ENCODE measurements at regions not wholly inside any gene's neighbourhood (a gene's known extent, or its start where the extent isn't known, plus 50 kb on each side); places are given as distances from the start of the nearest gene placed in this dataset.

DNA sequence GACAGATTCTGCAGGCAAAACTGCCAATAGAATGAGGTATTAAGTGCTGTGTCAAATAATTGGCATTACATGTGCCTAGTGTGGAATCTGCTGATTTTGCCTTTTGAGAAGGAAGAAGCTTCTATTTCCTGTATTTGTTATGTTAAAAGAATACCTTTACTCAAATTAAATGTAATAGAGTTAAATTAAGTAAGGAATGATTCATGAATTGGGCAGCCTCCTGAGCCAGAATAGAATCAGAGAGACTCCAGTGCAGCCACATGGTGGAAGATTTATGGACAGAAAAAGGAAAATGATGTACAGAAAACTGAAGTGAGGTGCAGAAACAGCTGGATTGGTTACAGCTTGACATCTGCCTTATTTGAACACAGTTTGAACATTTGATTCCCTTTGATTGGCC lies 464.4 kb upstream of the SEMA6A start:
- TF ChIP-seq, protein P1, sequence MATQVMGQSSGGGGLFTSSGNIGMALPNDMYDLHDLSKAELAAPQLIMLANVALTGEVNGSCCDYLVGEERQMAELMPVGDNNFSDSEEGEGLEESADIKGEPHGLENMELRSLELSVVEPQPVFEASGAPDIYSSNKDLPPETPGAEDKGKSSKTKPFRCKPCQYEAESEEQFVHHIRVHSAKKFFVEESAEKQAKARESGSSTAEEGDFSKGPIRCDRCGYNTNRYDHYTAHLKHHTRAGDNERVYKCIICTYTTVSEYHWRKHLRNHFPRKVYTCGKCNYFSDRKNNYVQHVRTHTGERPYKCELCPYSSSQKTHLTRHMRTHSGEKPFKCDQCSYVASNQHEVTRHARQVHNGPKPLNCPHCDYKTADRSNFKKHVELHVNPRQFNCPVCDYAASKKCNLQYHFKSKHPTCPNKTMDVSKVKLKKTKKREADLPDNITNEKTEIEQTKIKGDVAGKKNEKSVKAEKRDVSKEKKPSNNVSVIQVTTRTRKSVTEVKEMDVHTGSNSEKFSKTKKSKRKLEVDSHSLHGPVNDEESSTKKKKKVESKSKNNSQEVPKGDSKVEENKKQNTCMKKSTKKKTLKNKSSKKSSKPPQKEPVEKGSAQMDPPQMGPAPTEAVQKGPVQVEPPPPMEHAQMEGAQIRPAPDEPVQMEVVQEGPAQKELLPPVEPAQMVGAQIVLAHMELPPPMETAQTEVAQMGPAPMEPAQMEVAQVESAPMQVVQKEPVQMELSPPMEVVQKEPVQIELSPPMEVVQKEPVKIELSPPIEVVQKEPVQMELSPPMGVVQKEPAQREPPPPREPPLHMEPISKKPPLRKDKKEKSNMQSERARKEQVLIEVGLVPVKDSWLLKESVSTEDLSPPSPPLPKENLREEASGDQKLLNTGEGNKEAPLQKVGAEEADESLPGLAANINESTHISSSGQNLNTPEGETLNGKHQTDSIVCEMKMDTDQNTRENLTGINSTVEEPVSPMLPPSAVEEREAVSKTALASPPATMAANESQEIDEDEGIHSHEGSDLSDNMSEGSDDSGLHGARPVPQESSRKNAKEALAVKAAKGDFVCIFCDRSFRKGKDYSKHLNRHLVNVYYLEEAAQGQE (IDR thresholded peaks at IDR 0.05; ENCODE audit: low read depth, low read length) = no peak
- TF ChIP-seq, protein P2, sequence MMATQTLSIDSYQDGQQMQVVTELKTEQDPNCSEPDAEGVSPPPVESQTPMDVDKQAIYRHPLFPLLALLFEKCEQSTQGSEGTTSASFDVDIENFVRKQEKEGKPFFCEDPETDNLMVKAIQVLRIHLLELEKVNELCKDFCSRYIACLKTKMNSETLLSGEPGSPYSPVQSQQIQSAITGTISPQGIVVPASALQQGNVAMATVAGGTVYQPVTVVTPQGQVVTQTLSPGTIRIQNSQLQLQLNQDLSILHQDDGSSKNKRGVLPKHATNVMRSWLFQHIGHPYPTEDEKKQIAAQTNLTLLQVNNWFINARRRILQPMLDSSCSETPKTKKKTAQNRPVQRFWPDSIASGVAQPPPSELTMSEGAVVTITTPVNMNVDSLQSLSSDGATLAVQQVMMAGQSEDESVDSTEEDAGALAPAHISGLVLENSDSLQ (IDR thresholded peaks at IDR 0.05) = no peak
- TF ChIP-seq BMI1 (IDR thresholded peaks at IDR 0.05; ENCODE audit: borderline replicate concordance) (no peak), CHD2 (IDR thresholded peaks at IDR 0.05; ENCODE audit: borderline replicate concordance, low read depth, low read length) (no peak), CEBPB (IDR thresholded peaks at IDR 0.05; ENCODE audit: borderline replicate concordance in 1 of 2, low read depth in 2 of 2, low read length in 2 of 2) (no peak), CHD1 (IDR thresholded peaks at IDR 0.05; ENCODE audit: low read depth, low read length) (no peak), POLR2A (IDR thresholded peaks at IDR 0.05; ENCODE audit: low read depth, low read length) (no peak), RCOR1 (conservative IDR thresholded peaks at IDR 0.05; ENCODE audit: low read depth, low read length) (no peak), IRF3 (IDR thresholded peaks at IDR 0.05) (no peak), SUPT20H (IDR thresholded peaks at IDR 0.05; ENCODE audit: borderline replicate concordance, control insufficient read depth, low read depth, low read length) (no peak), HDGF (IDR thresholded peaks at IDR 0.05) (no peak), HDAC2 (IDR thresholded peaks at IDR 0.05) (no peak)
- TF ChIP-seq, protein P3, sequence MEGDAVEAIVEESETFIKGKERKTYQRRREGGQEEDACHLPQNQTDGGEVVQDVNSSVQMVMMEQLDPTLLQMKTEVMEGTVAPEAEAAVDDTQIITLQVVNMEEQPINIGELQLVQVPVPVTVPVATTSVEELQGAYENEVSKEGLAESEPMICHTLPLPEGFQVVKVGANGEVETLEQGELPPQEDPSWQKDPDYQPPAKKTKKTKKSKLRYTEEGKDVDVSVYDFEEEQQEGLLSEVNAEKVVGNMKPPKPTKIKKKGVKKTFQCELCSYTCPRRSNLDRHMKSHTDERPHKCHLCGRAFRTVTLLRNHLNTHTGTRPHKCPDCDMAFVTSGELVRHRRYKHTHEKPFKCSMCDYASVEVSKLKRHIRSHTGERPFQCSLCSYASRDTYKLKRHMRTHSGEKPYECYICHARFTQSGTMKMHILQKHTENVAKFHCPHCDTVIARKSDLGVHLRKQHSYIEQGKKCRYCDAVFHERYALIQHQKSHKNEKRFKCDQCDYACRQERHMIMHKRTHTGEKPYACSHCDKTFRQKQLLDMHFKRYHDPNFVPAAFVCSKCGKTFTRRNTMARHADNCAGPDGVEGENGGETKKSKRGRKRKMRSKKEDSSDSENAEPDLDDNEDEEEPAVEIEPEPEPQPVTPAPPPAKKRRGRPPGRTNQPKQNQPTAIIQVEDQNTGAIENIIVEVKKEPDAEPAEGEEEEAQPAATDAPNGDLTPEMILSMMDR (IDR thresholded peaks at IDR 0.05 in 2 of 3, conservative IDR thresholded peaks at IDR 0.05 in 1 of 3; ENCODE audit: control insufficient read depth in 2 of 3, extremely low read depth in 1 of 3, insufficient read depth in 1 of 3, low read depth in 3 of 3, low read length in 3 of 3) = no peak
- TF ChIP-seq, protein P4, sequence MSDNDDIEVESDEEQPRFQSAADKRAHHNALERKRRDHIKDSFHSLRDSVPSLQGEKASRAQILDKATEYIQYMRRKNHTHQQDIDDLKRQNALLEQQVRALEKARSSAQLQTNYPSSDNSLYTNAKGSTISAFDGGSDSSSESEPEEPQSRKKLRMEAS (IDR thresholded peaks at IDR 0.05; ENCODE audit: low read depth, low read length) = no peak

All from GM12878 (cell line).